Body of pancreas (tissue), 4 donors: ENCODE measurements at regions not wholly inside any gene's neighbourhood (a gene's known extent, or its start where the extent isn't known, plus 50 kb on each side); places are given as distances from the start of the nearest gene placed in this dataset.

Experiments used
- POLR2A ChIP-seq, 3 donors: fragments of 450-650 bp; IDR thresholded peaks; one replicate each; pipeline ENCODE4 v1.6.1; 2016; ENCODE audit warnings: antibody characterized with exemption in 3 of 3, mild to moderate bottlenecking in 2 of 3
- TF ChIP-seq, protein P1 (sequence below), 7 experiments: fragments of 450-650 bp in 4 of 7; fragments of 200-600 bp in 3 of 7; sonication (generic) in 3 of 7; IDR thresholded peaks; one replicate each; pipeline ENCODE4 v1.5.1; 2016 to 2019; ENCODE audit warnings: antibody characterized with exemption in 7 of 7

DNA sequence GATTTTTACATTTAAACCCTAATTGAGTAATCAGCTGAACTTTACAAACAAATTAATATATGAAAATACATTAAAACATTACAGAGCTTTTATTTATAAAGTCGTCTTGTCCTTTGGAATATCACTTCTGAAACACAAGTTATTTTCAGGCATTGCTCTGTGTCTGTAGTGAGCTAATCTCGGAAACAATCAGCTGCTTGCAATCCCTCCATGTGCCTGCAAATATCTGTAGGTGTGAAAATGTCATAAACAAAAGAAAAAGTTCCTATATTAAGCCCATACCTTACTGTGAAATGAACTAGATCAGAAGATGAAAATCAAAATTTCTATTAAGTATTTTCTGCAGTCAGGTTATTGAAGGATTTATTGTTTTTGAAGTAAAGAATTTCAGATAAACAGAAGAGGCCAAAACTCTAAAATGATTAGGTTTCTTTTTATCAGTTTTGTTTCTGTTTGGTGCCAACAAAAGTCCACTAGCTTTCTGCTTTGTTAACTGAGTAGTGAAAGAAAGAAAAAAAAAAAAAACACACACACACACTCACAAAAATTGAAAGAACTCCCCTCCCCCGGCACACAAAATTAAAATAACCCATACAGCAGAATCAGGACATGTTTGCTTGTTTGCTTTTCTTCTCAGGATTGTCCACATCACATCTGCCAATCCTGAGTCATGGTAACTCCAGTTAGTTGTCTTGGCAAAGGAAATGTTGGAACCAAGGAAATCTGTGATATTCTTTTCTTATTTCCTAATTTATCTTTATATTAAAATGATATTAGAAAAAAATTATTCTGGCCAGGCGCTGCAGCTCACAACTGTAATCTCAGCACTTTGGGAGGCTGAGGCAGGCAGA is 627.0 kb upstream of the SLC39A10 start:
- no peak for TF ChIP-seq POLR2A (IDR thresholded peaks at IDR 0.05)
- TF ChIP-seq, protein P1, sequence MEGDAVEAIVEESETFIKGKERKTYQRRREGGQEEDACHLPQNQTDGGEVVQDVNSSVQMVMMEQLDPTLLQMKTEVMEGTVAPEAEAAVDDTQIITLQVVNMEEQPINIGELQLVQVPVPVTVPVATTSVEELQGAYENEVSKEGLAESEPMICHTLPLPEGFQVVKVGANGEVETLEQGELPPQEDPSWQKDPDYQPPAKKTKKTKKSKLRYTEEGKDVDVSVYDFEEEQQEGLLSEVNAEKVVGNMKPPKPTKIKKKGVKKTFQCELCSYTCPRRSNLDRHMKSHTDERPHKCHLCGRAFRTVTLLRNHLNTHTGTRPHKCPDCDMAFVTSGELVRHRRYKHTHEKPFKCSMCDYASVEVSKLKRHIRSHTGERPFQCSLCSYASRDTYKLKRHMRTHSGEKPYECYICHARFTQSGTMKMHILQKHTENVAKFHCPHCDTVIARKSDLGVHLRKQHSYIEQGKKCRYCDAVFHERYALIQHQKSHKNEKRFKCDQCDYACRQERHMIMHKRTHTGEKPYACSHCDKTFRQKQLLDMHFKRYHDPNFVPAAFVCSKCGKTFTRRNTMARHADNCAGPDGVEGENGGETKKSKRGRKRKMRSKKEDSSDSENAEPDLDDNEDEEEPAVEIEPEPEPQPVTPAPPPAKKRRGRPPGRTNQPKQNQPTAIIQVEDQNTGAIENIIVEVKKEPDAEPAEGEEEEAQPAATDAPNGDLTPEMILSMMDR (IDR thresholded peaks at IDR 0.05), result no peak
